Hepatic stellate cell (primary cell): ENCODE measurements at regions not wholly inside any gene's neighbourhood (a gene's known extent, or its start where the extent isn't known, plus 50 kb on each side); places are given as distances from the start of the nearest gene placed in this dataset.

ENCODE experiments used
- DNase-seq: peaks from one replicate; pipeline ENCODE4 v3.0.0; 2011; ENCODE audit warnings: low spot score

GRCh38 chr1:82755671-82756070, 954.9 kb downstream of the ADGRL2 start:
- no peak for DNase-seq

- no peak for DNase-seq
Measured at GRCh38 chr1:82755191-82755590, 954.5 kb downstream of the ADGRL2 start.

GRCh38 chr1:82752046-82752445, 951.3 kb downstream of the ADGRL2 start:
- no peak for DNase-seq

GRCh38 chr1:82733645-82734044, 932.9 kb downstream of the ADGRL2 start:
- no peak for DNase-seq

GRCh38 chr1:82731216-82731615, 930.5 kb downstream of the ADGRL2 start:
- no peak for DNase-seq

GRCh38 chr1:82728206-82728605, 927.5 kb downstream of the ADGRL2 start:
- no peak for DNase-seq

- no peak for DNase-seq
Measured at GRCh38 chr1:82724246-82724645, 923.5 kb downstream of the ADGRL2 start.

GRCh38 chr1:82722608-82723007, 921.9 kb downstream of the ADGRL2 start:
- no peak for DNase-seq

- DNase-seq, result no peak
Measured at GRCh38 chr1:82721702-82722101, 921.0 kb downstream of the ADGRL2 start.

- no peak for DNase-seq
Measured at GRCh38 chr1:82718719-82719419, 918.1 kb downstream of the ADGRL2 start.

- DNase-seq, result no peak
Measured at GRCh38 chr1:82710091-82710490, 909.4 kb downstream of the ADGRL2 start.

- no peak for DNase-seq
Measured at GRCh38 chr1:82707681-82708080, 906.9 kb downstream of the ADGRL2 start.

- DNase-seq, result peak; percentile 4
Measured at GRCh38 chr1:82706741-82707140, 906.0 kb downstream of the ADGRL2 start.

- no peak for DNase-seq
Measured at GRCh38 chr1:82704966-82705365, 904.2 kb downstream of the ADGRL2 start.

GRCh38 chr1:82704393-82704792, 903.7 kb downstream of the ADGRL2 start:
- DNase-seq, result no peak

GRCh38 chr1:82703951-82704350, 903.2 kb downstream of the ADGRL2 start:
- no peak for DNase-seq

- no peak for DNase-seq
Measured at GRCh38 chr1:82700476-82700875, 899.7 kb downstream of the ADGRL2 start.

GRCh38 chr1:82697965-82698364, 897.2 kb downstream of the ADGRL2 start:
- no peak for DNase-seq

GRCh38 chr1:82695443-82695842, 894.7 kb downstream of the ADGRL2 start:
- DNase-seq, result no peak

- DNase-seq, result no peak
Measured at GRCh38 chr1:82690411-82690810, 889.7 kb downstream of the ADGRL2 start.

GRCh38 chr1:82689217-82689616, 888.5 kb downstream of the ADGRL2 start:
- no peak for DNase-seq

GRCh38 chr1:82686774-82687173, 886.0 kb downstream of the ADGRL2 start:
- no peak for DNase-seq

- DNase-seq, result no peak
Measured at GRCh38 chr1:82646888-82647287, 846.2 kb downstream of the ADGRL2 start.

- no peak for DNase-seq
Measured at GRCh38 chr1:82646336-82646735, 845.6 kb downstream of the ADGRL2 start.
